ENCODE measurements at regions not wholly inside any gene's neighbourhood (a gene's known extent, or its start where the extent isn't known, plus 50 kb on each side); places are given as distances from the start of the nearest gene placed in this dataset.

DNA sequence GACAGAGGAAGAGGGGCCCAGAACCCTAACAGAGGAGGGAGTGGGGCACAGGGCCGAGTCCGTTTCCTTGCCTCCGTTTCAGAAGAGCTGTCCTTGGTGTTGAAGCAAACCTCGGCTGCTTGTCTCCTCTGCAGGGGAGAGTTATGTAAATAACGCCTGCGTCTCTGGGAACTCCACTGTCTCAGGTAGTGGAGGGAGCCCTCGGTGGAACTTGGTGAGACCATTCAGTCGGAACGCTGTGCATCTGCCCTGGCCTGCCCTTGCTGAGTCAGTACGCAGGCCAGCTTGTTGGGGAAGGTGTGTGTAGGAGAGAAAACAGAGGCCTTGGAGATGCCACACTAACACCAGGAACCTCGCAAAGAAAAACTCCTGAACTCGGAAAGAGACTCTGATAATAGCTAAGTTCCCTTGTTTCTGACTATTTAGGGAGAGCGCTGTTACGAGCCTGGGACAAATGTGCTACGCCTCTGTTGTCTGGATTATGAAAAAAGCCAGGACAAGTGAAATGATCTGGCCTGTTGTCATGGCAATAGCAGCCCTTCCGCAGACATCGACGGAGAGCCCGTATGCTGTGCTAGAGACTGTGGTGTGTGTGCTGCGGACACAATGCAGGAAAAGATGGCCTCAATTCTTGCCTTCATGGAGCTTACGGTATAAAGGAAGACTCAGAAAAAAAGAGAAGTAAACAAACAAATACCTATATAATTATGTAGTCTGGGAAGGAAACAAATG, 94.6 kb upstream of the AKT3 start:
- no peak for DNase-seq (ENCODE audit: low read depth in 2 of 2)

GRCh38 chr1:243943671-243944428, 93.8 kb upstream of the AKT3 start:
- no peak for DNase-seq (ENCODE audit: low read depth in 2 of 2)

DNA sequence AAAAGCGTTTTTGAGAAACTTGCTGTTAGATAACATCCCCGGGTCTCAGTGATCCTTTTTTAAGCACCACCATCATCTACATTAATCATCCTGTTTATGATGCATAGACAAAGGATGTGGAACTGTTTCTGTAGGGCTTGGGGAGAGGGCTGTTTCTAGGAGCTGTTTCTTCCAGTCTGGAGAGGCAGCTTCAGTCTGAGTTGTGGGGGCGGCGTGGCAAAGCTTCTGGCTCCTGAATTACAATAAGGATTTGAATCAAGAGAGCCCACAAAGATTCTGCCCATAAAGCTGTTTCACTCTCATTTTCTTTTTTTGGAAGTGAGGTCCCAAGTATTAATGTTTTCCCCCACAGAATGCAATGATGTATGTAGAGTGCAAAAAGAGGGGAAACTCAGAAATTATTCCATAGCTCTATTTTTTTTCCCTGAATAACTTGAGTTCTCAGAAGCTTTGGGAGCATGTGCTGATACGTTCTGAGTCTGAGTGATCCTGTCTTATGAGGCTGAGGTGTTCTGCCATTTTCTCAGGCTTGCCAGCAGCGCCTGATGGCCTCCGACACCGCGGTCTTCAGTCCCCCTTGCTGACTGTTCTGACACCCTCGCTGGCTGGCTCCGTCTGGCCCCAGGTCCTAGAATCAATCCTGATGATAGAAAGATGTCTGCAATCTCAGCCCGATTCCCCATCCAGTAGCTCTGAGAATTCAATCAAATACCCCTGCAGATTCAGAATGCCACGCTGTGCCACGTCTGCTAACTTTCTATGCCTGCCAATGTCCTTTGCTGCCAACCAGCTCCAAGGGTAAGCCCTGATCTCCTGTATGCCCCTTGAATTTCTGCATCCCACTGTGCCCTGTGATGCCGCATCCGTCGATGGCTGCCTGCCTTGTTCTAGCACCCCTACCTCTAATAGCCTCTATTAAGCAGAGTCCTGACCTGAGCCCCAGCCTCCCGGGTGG, 92.4 kb upstream of the AKT3 start:
- DNase-seq (ENCODE audit: low read depth in 2 of 2): no peak

GRCh38 chr1:243940451-243940850, 90.4 kb upstream of the AKT3 start:
- DNase-seq (ENCODE audit: low read depth in 2 of 2): no peak

DNA sequence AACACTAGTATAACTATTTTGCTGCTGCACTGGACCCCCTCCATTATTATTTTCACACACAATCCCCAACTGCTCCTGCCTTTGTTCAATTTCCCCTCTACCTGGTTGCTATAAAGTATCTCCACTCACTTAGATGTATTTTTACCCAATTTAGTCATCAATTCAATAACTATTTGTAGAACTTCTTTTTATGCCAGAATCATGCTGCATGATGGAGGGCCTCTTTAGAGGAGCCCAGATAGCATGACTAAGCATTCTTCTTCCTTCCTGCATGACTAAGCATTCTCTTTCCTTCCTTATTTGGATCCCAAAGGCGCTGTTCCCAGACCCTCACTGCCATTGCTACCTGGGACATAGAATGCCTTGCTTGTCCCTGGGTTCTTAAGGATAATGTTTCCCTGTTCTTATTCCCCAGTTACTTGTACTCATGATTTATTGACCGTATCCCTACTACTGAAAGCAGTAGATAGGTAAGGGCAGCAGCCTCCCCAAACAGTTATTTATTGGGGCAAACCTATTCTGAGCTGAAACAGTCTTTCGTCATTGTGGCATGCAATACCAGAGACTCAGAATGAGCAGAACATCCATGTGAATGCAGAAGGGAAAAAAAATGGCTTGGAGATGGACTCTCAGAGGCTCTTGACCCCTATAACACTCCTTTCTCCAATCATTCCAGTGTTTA, 89.3 kb upstream of the AKT3 start:
- no peak for DNase-seq (ENCODE audit: low read depth in 2 of 2)

GRCh38 chr1:243938208-243938607, 88.2 kb upstream of the AKT3 start:
- no peak for DNase-seq (ENCODE audit: low read depth in 2 of 2)

GRCh38 chr1:243933495-243933894, 83.5 kb upstream of the AKT3 start:
- no peak for DNase-seq (ENCODE audit: low read depth in 2 of 2)

DNA sequence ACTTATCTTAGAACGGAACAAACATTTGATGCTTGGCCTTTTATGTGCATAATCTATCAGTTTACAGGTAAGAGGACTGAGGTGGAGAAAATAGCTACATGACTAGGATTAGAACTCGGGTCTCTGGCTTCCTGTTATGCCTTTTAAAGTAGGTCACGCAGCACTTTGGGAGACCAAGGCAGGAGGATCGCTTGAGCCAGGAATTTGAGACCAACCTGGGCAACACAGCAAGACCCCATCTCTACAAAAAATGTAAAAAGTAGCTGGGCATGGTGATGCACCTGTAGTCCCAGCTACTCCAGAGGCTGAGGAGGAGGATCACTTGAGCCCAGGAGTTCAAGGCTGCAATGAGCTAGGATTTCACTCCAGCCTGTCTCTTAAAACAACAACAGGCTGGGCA, 81.9 kb upstream of the AKT3 start:
- DNase-seq (ENCODE audit: low read depth in 2 of 2): no peak

DNA sequence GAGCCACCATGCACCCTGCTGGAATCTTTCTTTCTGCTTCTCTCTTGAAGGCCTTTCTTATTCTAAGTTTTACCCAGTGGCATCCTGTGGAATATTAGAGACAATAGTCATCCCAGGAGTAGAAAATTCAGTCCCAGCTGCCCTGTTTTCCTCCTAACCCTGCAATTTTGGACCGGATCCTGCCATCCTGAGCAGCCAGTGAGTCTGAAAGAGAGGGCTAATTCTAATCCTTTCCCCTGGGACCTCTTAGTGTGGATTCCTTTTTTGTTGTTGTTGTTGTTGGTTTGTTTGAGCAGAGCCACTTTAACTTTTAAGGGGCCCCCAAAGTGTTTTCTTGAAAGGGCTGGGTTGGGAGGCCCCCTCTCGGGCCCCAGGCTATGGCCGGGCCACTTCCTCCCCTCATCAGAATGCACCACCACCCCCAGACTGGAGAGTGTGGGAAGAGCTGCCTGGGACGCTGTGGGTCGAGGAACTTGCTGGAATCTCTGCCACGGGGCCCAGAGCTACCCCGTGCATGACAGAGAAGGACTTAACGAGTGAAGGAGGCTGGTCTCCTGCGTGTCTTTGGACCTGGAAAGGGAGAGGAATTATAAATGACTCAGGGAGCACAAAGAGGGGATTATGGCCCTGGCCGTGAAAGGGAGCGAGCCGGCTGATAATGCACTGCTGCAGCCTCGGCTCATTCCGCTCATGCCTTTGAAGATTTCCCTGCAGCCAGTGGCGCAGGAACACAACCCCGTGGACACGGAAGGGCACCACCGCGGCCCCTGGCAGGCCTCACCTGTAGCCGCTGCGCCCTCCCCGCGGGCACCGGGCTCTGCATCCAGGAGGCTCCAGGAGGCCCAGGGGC, 81.0 kb upstream of the AKT3 start:
- DNase-seq (ENCODE audit: low read depth in 2 of 2): no peak

GRCh38 chr1:243927381-243927780, 77.3 kb upstream of the AKT3 start:
- DNase-seq (ENCODE audit: low read depth in 2 of 2): no peak

DNA sequence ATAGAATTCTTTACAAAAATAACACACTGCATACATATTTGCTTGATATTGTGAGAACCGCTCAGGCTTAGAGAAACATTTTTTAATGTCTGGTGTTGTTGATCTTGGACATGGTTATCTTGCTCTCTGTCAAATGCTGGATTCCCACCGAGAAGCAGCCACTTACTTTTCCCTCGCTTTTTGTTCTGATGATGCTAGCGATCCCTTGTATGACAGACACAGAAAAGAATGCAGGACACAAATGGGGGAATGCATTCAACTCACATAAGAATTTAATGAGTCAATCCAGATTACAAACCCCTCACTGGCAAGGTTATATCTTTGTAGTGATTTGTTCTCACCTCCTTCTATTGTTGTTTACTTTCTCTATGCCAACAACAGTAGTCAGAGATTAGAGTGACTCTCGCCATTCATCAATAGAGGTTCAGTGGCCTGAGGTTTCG, 76.8 kb upstream of the AKT3 start:
- DNase-seq (ENCODE audit: low read depth in 2 of 2): no peak

DNA sequence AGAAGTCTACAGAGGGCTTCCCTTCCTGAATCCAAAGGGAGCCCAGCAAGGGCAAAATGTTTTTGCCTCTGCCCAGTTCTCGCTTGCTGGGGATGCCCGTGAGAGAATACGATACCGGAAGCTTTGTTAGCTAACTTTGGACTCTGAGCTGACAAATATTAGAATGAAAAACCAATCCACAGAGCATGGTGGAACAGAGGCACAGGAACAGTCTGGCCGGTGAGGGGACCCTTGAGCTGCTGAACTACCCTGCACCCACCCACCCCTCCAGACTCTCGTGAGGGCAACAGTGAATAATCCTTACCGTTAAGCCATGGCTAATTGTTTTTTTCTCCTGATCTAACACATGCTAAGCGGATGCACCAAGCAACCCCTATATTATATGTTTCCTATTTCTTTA, 76.3 kb upstream of the AKT3 start:
- DNase-seq (ENCODE audit: low read depth in 2 of 2): no peak

DNA sequence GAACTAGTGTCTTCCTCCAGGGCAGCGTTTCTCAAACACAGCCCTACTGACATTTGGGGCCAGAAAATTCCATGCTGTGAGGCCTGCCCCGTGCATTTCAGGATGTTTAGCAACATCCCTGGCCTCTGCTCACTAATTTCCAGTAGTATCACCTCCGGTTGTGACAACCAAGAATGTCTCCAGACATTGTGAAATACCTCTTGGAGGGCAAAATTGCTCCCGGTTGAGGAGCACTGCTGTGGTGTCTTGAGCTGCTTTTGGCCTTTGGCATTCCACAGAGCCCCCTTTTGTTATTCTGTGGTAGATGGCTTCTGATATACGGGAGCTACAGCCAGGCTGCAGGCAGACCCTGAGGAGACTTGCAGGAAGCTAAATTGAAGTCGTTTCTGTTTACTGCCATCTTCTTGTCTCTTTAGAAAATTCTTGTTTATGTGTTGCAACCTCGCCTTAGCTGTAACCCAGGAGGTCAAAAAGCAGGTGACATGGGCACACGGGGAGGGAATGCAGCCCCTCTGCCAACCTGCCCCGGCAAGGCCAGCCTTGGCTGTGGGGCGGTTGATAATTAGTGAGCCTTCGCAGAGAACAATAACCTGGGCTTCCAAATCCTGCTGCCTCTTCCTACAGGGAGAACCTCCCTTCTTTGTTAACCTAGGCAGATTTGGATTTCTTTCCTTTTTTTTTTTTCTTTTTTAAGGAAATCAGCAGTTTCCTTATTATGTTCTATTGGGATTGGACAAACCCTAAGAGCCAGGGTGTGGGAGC, 74.7 kb upstream of the AKT3 start:
- no peak for DNase-seq (ENCODE audit: low read depth in 2 of 2)

- no peak for DNase-seq (ENCODE audit: low read depth in 2 of 2)
Measured at GRCh38 chr1:243924188-243924587, 74.1 kb upstream of the AKT3 start.

DNA sequence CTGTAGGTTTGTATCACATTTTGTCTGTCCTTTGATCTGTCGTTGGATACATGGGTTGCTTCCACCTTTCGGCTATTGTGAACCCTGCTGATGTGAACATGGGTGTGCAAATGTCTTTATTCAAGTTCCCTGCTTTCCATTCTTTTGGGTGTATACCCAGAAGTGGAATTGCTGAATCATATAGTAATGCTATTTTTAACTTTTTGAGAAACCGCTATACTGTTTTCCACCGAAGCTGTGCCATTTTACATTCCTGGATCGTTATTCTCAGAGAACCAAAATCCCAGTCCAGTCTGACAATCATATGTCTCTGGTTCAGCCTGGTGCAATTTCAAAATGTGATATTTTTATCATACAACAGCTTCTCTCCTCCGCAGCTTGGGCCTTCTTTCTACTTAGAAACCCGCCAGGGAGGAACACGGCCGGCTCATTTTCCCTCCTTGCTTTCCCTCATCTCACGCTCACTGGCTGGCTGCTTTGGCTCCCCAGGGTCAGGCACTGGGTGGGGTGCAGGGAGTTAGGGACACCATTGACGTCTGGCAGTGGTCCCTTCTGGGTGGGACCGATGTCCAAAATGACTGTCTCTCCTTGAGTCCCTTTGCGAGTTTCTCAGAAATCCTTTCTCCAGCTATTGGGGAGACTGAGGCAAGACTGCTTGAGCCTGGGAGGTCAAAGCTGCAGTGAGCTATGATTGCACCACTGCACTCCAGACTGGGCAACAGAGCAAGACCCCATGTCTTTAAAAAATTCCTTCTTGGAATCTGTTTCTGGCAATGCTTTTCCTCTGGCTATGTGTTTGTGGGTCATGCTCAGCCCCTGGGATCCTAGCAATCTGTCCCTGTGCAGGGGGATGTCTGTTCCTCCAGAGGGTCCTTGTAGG, 73.5 kb upstream of the AKT3 start:
- DNase-seq (ENCODE audit: low read depth in 2 of 2): no peak

DNA sequence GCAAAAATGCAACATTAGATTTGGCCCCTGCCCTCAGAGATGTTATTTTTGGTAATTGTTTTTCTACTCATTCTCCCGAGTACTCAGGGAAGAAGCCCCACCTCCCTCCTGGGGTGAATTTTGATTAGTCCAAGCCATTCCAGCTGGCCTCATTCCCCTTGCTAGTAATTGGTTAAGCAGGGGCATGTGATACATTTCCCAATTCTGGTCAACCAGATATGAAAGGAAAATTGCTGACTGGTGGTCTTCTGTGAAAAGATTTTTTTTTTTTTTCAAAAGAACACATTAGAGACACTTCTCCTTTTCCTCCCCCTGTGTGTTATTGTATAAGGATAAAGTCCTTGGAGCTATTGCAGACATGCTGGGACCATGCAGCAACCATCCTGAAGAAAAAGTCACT, 71.1 kb upstream of the AKT3 start:
- no peak for DNase-seq (ENCODE audit: low read depth in 2 of 2)

DNA sequence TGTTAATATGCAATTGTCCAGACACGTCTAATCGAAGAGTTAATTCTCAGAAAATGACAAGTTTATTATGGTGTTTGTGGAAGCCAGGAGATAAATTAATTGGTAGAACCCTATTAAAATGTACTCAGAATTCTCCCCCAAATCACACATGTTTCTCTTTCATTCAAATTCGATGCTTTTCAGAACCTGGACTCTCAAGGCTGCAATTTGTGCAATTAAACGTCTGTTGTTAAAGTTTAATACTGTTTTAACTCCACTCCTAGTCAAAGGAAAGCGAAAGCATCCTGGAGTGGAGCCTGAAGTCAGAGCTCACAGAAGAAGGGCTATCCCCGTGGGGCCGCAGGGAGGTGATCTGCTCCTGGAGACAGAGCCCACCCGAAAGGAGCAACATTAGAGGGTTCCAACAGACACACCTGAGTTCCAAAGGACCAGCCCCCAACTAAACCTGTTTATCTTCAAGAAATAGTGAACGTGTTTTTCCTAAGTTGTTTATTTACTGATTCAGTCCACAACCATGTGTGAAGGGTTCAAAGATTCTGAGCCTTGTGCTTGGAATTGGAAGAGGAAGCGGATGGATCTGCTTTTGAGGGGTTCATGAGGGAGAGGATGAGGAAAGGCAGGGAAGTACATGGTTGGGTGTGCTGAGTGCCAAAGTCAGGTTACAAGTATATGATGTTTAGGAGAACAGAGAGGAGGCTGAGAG, 68.0 kb upstream of the AKT3 start:
- no peak for DNase-seq (ENCODE audit: low read depth in 2 of 2)

DNA sequence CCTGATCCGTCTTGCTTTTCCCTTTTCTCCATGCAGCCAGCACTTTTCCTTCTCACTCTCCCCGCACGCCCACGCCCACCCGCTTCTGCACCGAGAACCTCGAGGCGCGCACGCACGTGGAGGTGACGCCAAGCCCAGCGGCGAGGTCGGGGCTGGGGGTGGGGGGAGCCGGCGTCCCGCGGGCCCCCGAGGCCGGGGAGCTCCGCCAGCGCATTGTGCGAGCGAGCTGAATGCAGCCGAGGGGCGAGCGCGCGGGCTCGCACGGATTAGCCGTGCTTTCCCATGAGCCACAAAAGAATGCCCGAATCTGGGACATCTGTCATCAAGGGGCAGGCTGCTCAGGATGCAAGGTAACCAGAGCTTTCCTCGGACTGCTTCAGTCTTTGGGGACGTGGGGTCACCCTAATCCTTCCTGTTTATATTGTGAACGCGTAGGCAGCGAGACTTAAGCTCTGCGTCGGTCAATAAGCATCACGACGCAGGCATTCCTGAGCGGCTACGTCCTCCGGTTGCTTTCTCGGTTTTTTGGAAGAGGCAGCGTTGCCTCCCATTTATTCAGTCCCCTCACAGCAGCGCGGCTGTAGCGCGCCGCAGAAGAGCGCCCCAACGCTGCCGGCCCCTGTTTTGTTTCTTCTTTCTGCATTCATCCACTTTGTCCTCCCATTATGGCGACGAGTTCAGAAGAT, 67.3 kb upstream of the AKT3 start:
- DNase-seq (ENCODE audit: low read depth in 2 of 2): peak in 1 of 2 donors; percentile 5
